GM18519 (cell line): ENCODE measurements at regions not wholly inside any gene's neighbourhood (a gene's known extent, or its start where the extent isn't known, plus 50 kb on each side); places are given as distances from the start of the nearest gene placed in this dataset.

ENCODE experiments used
- ATAC-seq: cut with Tn5 transposase; IDR thresholded peaks from one replicate; pipeline ENCODE4 v1.9.1; 2021; ENCODE audit warnings: mild to moderate bottlenecking, moderate library complexity; ENCODE audit not compliant: unreplicated experiment, low FRiP score

- no peak for ATAC-seq
Observed at GRCh38 chr5:27276119-27276518, 237.7 kb upstream of the CDH9 start.

GRCh38 chr5:27275345-27275744 is 237.0 kb upstream of the CDH9 start:
- no peak for ATAC-seq

GRCh38 chr5:27269766-27270165 is 231.4 kb upstream of the CDH9 start:
- ATAC-seq: no peak

- ATAC-seq: no peak
Observed at GRCh38 chr5:27267209-27267824, 228.9 kb upstream of the CDH9 start.

- ATAC-seq: no peak
Observed at GRCh38 chr5:27266184-27266583, 227.8 kb upstream of the CDH9 start.

GRCh38 chr5:27257696-27258095 is 219.3 kb upstream of the CDH9 start:
- no peak for ATAC-seq

- no peak for ATAC-seq
Observed at GRCh38 chr5:27252911-27253310, 214.5 kb upstream of the CDH9 start.

GRCh38 chr5:27242258-27242626 is 203.9 kb upstream of the CDH9 start:
- ATAC-seq: no peak

GRCh38 chr5:27241564-27242257 is 203.3 kb upstream of the CDH9 start:
- no peak for ATAC-seq

GRCh38 chr5:27240791-27241190 is 202.4 kb upstream of the CDH9 start:
- no peak for ATAC-seq

- no peak for ATAC-seq
Observed at GRCh38 chr5:27234916-27235315, 196.5 kb upstream of the CDH9 start.

GRCh38 chr5:27221410-27221809 is 183.0 kb upstream of the CDH9 start:
- ATAC-seq: no peak

- ATAC-seq: no peak
Observed at GRCh38 chr5:27220752-27221151, 182.4 kb upstream of the CDH9 start.

GRCh38 chr5:27217977-27218376 is 179.6 kb upstream of the CDH9 start:
- no peak for ATAC-seq

- ATAC-seq: no peak
Observed at GRCh38 chr5:27217155-27217956, 179.0 kb upstream of the CDH9 start.

GRCh38 chr5:27216367-27216950 is 178.1 kb upstream of the CDH9 start:
- no peak for ATAC-seq

- ATAC-seq: no peak
Observed at GRCh38 chr5:27208051-27208450, 169.7 kb upstream of the CDH9 start.

GRCh38 chr5:27191786-27192510 is 153.6 kb upstream of the CDH9 start:
- no peak for ATAC-seq

- no peak for ATAC-seq
Observed at GRCh38 chr5:27172693-27173092, 134.3 kb upstream of the CDH9 start.

GRCh38 chr5:27171761-27172261 is 133.4 kb upstream of the CDH9 start:
- no peak for ATAC-seq
